ENCODE measurements at regions not wholly inside any gene's neighbourhood (a gene's known extent, or its start where the extent isn't known, plus 50 kb on each side); places are given as distances from the start of the nearest gene placed in this dataset.

DNA sequence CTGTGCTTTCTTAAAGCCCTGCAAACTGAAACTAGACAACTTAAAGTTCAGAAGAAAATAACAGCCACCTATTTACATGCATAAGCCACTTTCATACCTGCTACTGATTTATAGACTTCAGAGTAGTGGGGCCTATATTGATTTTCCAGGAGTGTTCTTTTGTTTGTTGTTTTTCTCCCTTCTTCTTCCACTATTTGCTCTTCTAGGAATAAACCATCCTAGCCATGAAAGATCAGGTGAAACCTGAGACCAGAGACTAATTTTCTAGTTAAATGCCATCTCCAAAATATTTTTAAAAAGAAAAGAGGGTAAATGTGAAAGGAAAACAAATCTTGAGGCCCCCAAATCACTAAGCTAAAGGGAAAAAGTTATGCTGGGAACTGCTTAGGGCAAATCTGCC lies 72.4 kb upstream of the C1GALT1 start:
- Histone ChIP-seq H4K20me1 (ENCODE audit: control insufficient read depth, insufficient read depth, insufficient read length) (no peaks in the 10 kb centered on the region), H3K4me2 (ENCODE audit: insufficient read depth, insufficient read length, low read length) (no peak overlapping the region), H3K79me1 (ENCODE audit: insufficient read depth, low read depth, low read length, poor library complexity, severe bottlenecking) (no peaks in the 10 kb centered on the region), H3K27me3 (ENCODE audit: insufficient read depth, low read length) (no peaks in the 10 kb centered on the region), H4K91ac (ENCODE audit: insufficient read length, low read depth, low read length) (no peak overlapping the region), H2BK15ac (ENCODE audit: low read depth, low read length) (no peak overlapping the region), H2BK20ac (ENCODE audit: low read depth, low read length, poor library complexity, severe bottlenecking) (no peak overlapping the region), H2BK12ac (ENCODE audit: insufficient read length, low read depth, low read length) (no peak overlapping the region), H3K23me2 (ENCODE audit: insufficient read length, low read depth, low read length, poor library complexity, severe bottlenecking) (no peaks in the 10 kb centered on the region), H4K8ac (replicated peaks; ENCODE audit: insufficient read length, low read depth, low read length) (no peak overlapping the region), H2AFZ (ENCODE audit: low read length) (no peak overlapping the region), H3K27ac (ENCODE audit: insufficient read length, low read depth, low read length) (no peak overlapping the region), H2BK5ac (ENCODE audit: insufficient read length, low read length) (no peak overlapping the region), H3K14ac (ENCODE audit: insufficient read depth, low read length) (no peak overlapping the region), H2BK120ac (ENCODE audit: low read depth, low read length, poor library complexity, severe bottlenecking) (no peak overlapping the region), H3T11ph (ENCODE audit: low read length) (no peak overlapping the region), H2AK5ac (ENCODE audit: insufficient read length, low read length) (no peak overlapping the region), H3K9me3 (ENCODE audit: control insufficient read depth, low read depth, low read length) (peaks cover 5% of the 10 kb centered on the region), H3K56ac (ENCODE audit: insufficient read length, low read depth, low read length) (no peak overlapping the region), H3K4ac (ENCODE audit: low read depth, low read length) (no peak overlapping the region), H4K5ac (ENCODE audit: insufficient read length, low read depth, low read length) (no peak overlapping the region), H3K18ac (ENCODE audit: insufficient read length, low read depth, low read length) (no peak overlapping the region), H3K23ac (ENCODE audit: insufficient read length, low read depth, low read length) (no peak overlapping the region), H3K9ac (ENCODE audit: extremely low read depth, insufficient read length, low read length) (no peak overlapping the region), H3K4me1 (ENCODE audit: insufficient read depth, low read length) (no peaks in the 10 kb centered on the region; the same call in 1 of the 2 replicates), H3K79me2 (ENCODE audit: insufficient read depth, low read length) (no peaks in the 10 kb centered on the region)
- Mint-ChIP-seq H3K27ac (no peak overlapping the region), H3K27me3 (ENCODE audit: low read depth) (no peaks in the 10 kb centered on the region), H3K36me3 (ENCODE audit: insufficient read depth in 1 of 3, low read depth in 3 of 3) (peaks cover 11 to 26% (median 15%) of the 10 kb centered on the region in 3 experiments), H3K9me3 (peaks cover 16 to 24% of the 10 kb centered on the region in 2 experiments), H3K4me1 (peaks cover 17 to 20% of the 10 kb centered on the region in 2 experiments), H3K4me3 (no peak overlapping the region)
- no peak for DNase-seq
- TF ChIP-seq, protein P1, sequence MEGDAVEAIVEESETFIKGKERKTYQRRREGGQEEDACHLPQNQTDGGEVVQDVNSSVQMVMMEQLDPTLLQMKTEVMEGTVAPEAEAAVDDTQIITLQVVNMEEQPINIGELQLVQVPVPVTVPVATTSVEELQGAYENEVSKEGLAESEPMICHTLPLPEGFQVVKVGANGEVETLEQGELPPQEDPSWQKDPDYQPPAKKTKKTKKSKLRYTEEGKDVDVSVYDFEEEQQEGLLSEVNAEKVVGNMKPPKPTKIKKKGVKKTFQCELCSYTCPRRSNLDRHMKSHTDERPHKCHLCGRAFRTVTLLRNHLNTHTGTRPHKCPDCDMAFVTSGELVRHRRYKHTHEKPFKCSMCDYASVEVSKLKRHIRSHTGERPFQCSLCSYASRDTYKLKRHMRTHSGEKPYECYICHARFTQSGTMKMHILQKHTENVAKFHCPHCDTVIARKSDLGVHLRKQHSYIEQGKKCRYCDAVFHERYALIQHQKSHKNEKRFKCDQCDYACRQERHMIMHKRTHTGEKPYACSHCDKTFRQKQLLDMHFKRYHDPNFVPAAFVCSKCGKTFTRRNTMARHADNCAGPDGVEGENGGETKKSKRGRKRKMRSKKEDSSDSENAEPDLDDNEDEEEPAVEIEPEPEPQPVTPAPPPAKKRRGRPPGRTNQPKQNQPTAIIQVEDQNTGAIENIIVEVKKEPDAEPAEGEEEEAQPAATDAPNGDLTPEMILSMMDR (conservative IDR thresholded peaks at IDR 0.05): no peak
